ENCODE measurements at regions not wholly inside any gene's neighbourhood (a gene's known extent, or its start where the extent isn't known, plus 50 kb on each side); places are given as distances from the start of the nearest gene placed in this dataset.
"Not testable (repeated sequence)": the region's sequence is repeated elsewhere in the genome, so short reads cannot be mapped to it uniquely, and the experiment has no call there.

GRCh38 chr14:51465486-51465885 lies 186.2 kb upstream of the FRMD6 start:
- TF ChIP-seq CTCF (conservative IDR thresholded peaks at IDR 0.05; ENCODE audit: low read depth, low read length), result no peak
- no peak for TF ChIP-seq EZH2 (IDR thresholded peaks at IDR 0.05; ENCODE audit: borderline replicate concordance, low read depth, low read length, poor library complexity, severe bottlenecking)
- Histone ChIP-seq H3K27ac (ENCODE audit: low read depth, low read length, poor library complexity, severe bottlenecking) (no peak overlapping the region), H3K9me3 (ENCODE audit: low read depth, low read length, poor library complexity, severe bottlenecking) (no peaks in the 10 kb centered on the region), H3K36me3 (ENCODE audit: insufficient read depth, low read length, poor library complexity, severe bottlenecking) (no peaks in the 10 kb centered on the region), H3K4me3 (ENCODE audit: low read depth, low read length, poor library complexity, severe bottlenecking) (no peak overlapping the region), H3K27me3 (replicated peaks; ENCODE audit: insufficient read depth, low read depth, low read length, poor library complexity) (no peaks in the 10 kb centered on the region), H3K4me1 (ENCODE audit: insufficient read depth, low read length, poor library complexity, severe bottlenecking) (no peaks in the 10 kb centered on the region)
- ChIA-PET POLR2A (ENCODE audit: low non-redundant PET) (no interaction called here), CTCF (no interaction called here)
- DNase-seq (ENCODE audit: low spot score), result no peak
- BruUV-seq (replicated peaks), result no TSS peak
- intact Hi-C loops (cut with micrococcal nuclease; ENCODE audit: unreplicated experiment), result no loop called here

DNA sequence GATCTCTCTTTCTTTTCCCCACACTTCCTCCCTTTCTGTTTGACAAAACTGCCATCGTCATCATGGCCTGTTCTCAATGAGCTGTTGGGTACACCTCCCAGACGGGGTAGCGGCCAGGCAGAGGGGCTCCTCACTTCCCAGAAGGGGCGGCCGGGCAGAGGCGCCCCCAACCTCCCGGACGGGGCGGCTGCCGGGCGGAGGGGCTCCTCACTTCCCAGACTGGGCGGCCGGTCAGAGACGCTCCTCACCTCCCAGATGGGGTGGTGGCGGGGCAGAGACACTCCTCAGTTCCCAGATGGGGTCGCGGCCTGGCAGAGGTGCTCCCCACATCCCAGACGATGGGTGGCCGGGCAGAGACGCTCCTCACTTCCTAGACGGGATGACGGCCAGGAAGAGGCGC lies 184.3 kb upstream of the FRMD6 start:
- H3K9me3 ChIP-seq (ENCODE audit: low read depth, low read length, poor library complexity, severe bottlenecking); H3K27me3 ChIP-seq (replicated peaks; ENCODE audit: insufficient read depth, low read depth, low read length, poor library complexity); BruUV-seq (replicated peaks); H3K27ac ChIP-seq (ENCODE audit: low read depth, low read length, poor library complexity, severe bottlenecking); DNase-seq (ENCODE audit: low spot score); intact Hi-C loops (cut with micrococcal nuclease; ENCODE audit: unreplicated experiment); H3K4me1 ChIP-seq (ENCODE audit: insufficient read depth, low read length, poor library complexity, severe bottlenecking); H3K4me3 ChIP-seq (ENCODE audit: low read depth, low read length, poor library complexity, severe bottlenecking); CTCF ChIA-PET; H3K36me3 ChIP-seq (ENCODE audit: insufficient read depth, low read length, poor library complexity, severe bottlenecking); POLR2A ChIA-PET (ENCODE audit: low non-redundant PET): not testable (repeated sequence)

DNA sequence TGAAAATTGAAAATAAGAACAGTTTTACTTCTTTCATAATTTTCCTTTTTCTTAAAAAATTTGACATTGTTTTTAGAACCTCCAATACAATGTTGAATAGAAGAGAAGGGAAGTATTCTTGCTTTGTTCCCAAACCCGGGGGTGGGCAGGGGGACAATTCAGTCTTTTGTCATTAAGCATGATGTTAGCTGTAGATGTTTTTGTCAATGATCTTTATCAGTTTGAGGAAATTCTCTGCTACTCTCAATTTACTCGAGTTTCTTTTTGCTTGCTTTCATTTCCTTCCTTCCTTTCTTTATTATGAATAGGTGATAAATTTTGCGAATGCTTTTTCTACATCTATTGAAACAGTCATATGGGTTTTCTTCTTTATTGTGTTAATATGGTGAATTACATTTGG lies 183.2 kb upstream of the FRMD6 start:
- intact Hi-C loops (cut with micrococcal nuclease; ENCODE audit: unreplicated experiment), result no loop called here
- Histone ChIP-seq H3K4me3 (ENCODE audit: low read depth, low read length, poor library complexity, severe bottlenecking) (no peak overlapping the region), H3K27ac (ENCODE audit: low read depth, low read length, poor library complexity, severe bottlenecking) (no peak overlapping the region), H3K27me3 (replicated peaks; ENCODE audit: insufficient read depth, low read depth, low read length, poor library complexity) (no peaks in the 10 kb centered on the region), H3K4me1 (ENCODE audit: insufficient read depth, low read length, poor library complexity, severe bottlenecking) (peaks cover 11% of the 10 kb centered on the region), H3K9me3 (ENCODE audit: low read depth, low read length, poor library complexity, severe bottlenecking) (no peaks in the 10 kb centered on the region), H3K36me3 (ENCODE audit: insufficient read depth, low read length, poor library complexity, severe bottlenecking) (no peaks in the 10 kb centered on the region)
- ChIA-PET POLR2A (ENCODE audit: low non-redundant PET) (no interaction called here), CTCF (no interaction called here)
- DNase-seq (ENCODE audit: low spot score), result no peak
- TF ChIP-seq EZH2 (IDR thresholded peaks at IDR 0.05; ENCODE audit: borderline replicate concordance, low read depth, low read length, poor library complexity, severe bottlenecking), result no peak
- no peak for TF ChIP-seq CTCF (conservative IDR thresholded peaks at IDR 0.05; ENCODE audit: low read depth, low read length)
- no TSS peak for BruUV-seq (replicated peaks)

DNA sequence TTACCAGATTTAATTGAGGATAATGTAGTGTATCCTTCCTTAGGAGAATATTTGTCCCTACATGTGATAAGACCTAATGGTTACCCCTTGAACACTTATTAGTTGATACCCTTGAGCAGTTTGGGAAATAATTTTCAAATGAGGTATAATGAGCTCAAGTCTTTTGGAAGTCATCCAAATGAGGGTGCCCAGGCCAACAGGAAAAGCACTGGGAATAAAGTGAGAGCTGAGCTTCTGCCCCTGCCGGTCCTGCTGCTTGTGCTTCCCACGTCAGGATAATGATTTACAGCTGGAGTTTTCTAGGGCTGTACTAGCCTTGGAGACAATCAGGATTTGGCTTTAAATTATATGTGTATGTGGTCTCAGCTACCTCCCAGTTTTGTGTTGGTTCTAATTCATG lies 178.8 kb upstream of the FRMD6 start:
- Histone ChIP-seq H3K27me3 (replicated peaks; ENCODE audit: insufficient read depth, low read depth, low read length, poor library complexity) (no peaks in the 10 kb centered on the region), H3K27ac (ENCODE audit: low read depth, low read length, poor library complexity, severe bottlenecking) (no peak overlapping the region), H3K4me1 (ENCODE audit: insufficient read depth, low read length, poor library complexity, severe bottlenecking) (peaks cover 23% of the 10 kb centered on the region), H3K36me3 (ENCODE audit: insufficient read depth, low read length, poor library complexity, severe bottlenecking) (no peaks in the 10 kb centered on the region), H3K4me3 (ENCODE audit: low read depth, low read length, poor library complexity, severe bottlenecking) (no peak overlapping the region), H3K9me3 (ENCODE audit: low read depth, low read length, poor library complexity, severe bottlenecking) (no peaks in the 10 kb centered on the region)
- TF ChIP-seq CTCF (conservative IDR thresholded peaks at IDR 0.05; ENCODE audit: low read depth, low read length), result no peak
- TF ChIP-seq EZH2 (IDR thresholded peaks at IDR 0.05; ENCODE audit: borderline replicate concordance, low read depth, low read length, poor library complexity, severe bottlenecking), result no peak
- peak; percentile 86 for DNase-seq (ENCODE audit: low spot score)
- ChIA-PET CTCF (no interaction called here), POLR2A (ENCODE audit: low non-redundant PET) (no interaction called here)
- intact Hi-C loops (cut with micrococcal nuclease; ENCODE audit: unreplicated experiment), result no loop called here
- no TSS peak for BruUV-seq (replicated peaks)

Data from A673 (cell line).